ENCODE measurements at regions not wholly inside any gene's neighbourhood (a gene's known extent, or its start where the extent isn't known, plus 50 kb on each side); places are given as distances from the start of the nearest gene placed in this dataset.

DNA sequence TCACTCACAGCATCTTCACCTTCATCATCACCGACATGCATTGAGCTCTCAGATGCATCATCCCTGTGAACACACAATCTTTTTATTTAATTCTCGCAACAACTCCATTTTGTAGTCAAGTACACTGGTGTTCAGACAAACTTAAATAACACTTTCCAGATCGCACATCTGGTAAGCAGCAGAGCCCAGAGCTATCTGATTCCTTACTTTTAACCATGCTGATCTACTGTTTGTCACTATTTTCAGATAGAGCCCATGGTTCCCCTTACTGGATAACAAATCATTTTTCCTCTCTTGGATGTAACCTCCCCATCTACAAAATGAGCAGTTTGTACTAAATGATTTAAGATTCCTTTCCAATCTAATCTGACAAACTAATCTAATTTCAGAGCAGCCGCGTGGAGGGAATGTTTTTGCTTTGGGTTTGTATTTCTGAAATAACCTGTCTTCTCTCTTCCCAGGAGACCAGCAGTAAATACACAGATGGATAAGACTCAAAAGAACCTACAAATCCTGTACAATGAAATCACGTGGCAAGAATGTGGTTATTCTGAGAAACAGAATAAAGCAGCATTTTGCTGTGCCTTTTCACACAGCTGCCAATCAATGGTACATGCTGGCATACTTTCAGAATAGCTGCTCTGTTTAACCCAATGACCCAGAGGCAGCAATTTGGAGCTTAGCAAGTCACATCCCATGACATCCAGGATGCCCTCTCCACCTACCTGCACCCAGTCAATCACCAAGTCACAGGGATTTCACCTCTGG is 72.9 kb upstream of the CCL2 start:
- no peak overlapping the region for H2AFZ ChIP-seq (replicated peaks; ENCODE audit: low read length, poor library complexity)
- no peak overlapping the region for H4K91ac ChIP-seq (ENCODE audit: insufficient read depth, low read depth, low read length)
- H3K9ac ChIP-seq (ENCODE audit: low read depth, low read length), result no peak overlapping the region
- H2BK5ac ChIP-seq (ENCODE audit: low read depth, low read length, poor library complexity, severe bottlenecking), result no peak overlapping the region
- H3K9me3 ChIP-seq (ENCODE audit: control insufficient read depth, insufficient read depth, low read length), result no peaks in the 10 kb centered on the region
- ChIA-PET POLR2A (ENCODE audit: unreplicated experiment) (no interaction called here), CTCF (interaction anchor here (1.1 kb wide), 1 partner anchor 179 kb away, joined by 4 read pairs; no protein-coding TSS in a partner anchor)
- no peak overlapping the region for H2AK5ac ChIP-seq (ENCODE audit: low read depth, low read length)
- H3K27me3 ChIP-seq (ENCODE audit: control insufficient read depth, insufficient read depth, low read length), result no peaks in the 10 kb centered on the region
- peaks cover 6% of the 10 kb centered on the region for H3K9me1 ChIP-seq (ENCODE audit: insufficient read depth, low read length)
- no peak overlapping the region for H2BK120ac ChIP-seq (ENCODE audit: low read depth, low read length)
- H3K14ac ChIP-seq (replicated peaks; ENCODE audit: low read depth, low read length), result no peak overlapping the region
- intact Hi-C loops (cut with micrococcal nuclease) (no loop called here), dilution Hi-C loops (cut with HindIII; ENCODE audit: low sequenced_read_pairs, unreplicated experiment) (no loop called here), in situ Hi-C loops (cut with MboI; ENCODE audit: low sequenced_read_pairs) (no loop called here)
- H3K4me3 ChIP-seq (ENCODE audit: insufficient read depth, low read depth, low read length), result no peak overlapping the region
- BruUV-seq (replicated peaks), result no TSS peak
- peaks cover 7% of the 10 kb centered on the region for H3K4me1 ChIP-seq (ENCODE audit: control insufficient read depth, insufficient read depth, low read length)
- ATAC-seq (ENCODE audit: low read depth) (no peak), DNase-seq (no peak)
- no peaks in the 10 kb centered on the region for H4K20me1 ChIP-seq (ENCODE audit: insufficient read depth, low read length)
- H2BK20ac ChIP-seq (ENCODE audit: low read depth, low read length), result no peak overlapping the region
- no peaks in the 10 kb centered on the region for H3K36me3 ChIP-seq (ENCODE audit: control insufficient read depth, insufficient read depth, low read length)
- H2AK9ac ChIP-seq (replicated peaks; ENCODE audit: low read depth, low read length, poor library complexity), result no peak overlapping the region
- no peak overlapping the region for H3K56ac ChIP-seq (ENCODE audit: extremely low read depth, insufficient read depth, low read length)
- H4K8ac ChIP-seq (ENCODE audit: low read depth in 2 of 2, low read length in 2 of 2), result no peak overlapping the region
- no peaks in the 10 kb centered on the region for H3K79me1 ChIP-seq (ENCODE audit: low read depth in 1 of 2, low read length in 2 of 2)
- no peak overlapping the region for H3K23ac ChIP-seq (ENCODE audit: low read depth, low read length)
- no peak overlapping the region for H3K4me2 ChIP-seq (ENCODE audit: low read depth, low read length)
- H3K27ac ChIP-seq (ENCODE audit: insufficient read depth, low read length), result no peak overlapping the region
- H2BK15ac ChIP-seq (ENCODE audit: low read depth, low read length), result no peak overlapping the region
- TF ChIP-seq NFE2L2 (IDR thresholded peaks at IDR 0.05; ENCODE audit: low read depth, low read length) (no peak), SMC3 (IDR thresholded peaks at IDR 0.05; ENCODE audit: low read depth, low read length) (no peak), MXI1 (IDR thresholded peaks at IDR 0.05; ENCODE audit: borderline replicate concordance, low read depth, low read length) (no peak), MAFK (IDR thresholded peaks at IDR 0.05; ENCODE audit: low read depth, low read length) (no peak), CHD1 (IDR thresholded peaks at IDR 0.05; ENCODE audit: low read depth, low read length) (no peak), POLR2A (IDR thresholded peaks at IDR 0.05; ENCODE audit: low read depth, low read length) (no peak), RFX5 (IDR thresholded peaks at IDR 0.05; ENCODE audit: low read depth, low read length) (no peak), BHLHE40 (IDR thresholded peaks at IDR 0.05; ENCODE audit: low read depth, low read length) (no peak), MAZ (IDR thresholded peaks at IDR 0.05; ENCODE audit: borderline replicate concordance, low read depth, low read length) (no peak), FOS (IDR thresholded peaks at IDR 0.05; ENCODE audit: low read depth, low read length) (no peak)
- TF ChIP-seq, protein P1, sequence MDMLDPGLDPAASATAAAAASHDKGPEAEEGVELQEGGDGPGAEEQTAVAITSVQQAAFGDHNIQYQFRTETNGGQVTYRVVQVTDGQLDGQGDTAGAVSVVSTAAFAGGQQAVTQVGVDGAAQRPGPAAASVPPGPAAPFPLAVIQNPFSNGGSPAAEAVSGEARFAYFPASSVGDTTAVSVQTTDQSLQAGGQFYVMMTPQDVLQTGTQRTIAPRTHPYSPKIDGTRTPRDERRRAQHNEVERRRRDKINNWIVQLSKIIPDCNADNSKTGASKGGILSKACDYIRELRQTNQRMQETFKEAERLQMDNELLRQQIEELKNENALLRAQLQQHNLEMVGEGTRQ (IDR thresholded peaks at IDR 0.05; ENCODE audit: low read depth, low read length), result no peak
- WGBS, 2 experiments (ENCODE audit: extremely low coverage in 2 of 2, insufficient read length in 1 of 2), result 33% methylated on average over 1 of the region's 6 CpGs; no CpG with 5 or more reads in 1 of the 2 experiments
- H3K18ac ChIP-seq (ENCODE audit: low read depth, low read length), result no peak overlapping the region
- H4K5ac ChIP-seq (ENCODE audit: low read depth, low read length), result no peak overlapping the region
- H3K4ac ChIP-seq (ENCODE audit: low read depth, low read length), result no peak overlapping the region

Measured in IMR-90 (cell line).